ENCODE measurements at regions not wholly inside any gene's neighbourhood (a gene's known extent, or its start where the extent isn't known, plus 50 kb on each side); places are given as distances from the start of the nearest gene placed in this dataset.

DNA sequence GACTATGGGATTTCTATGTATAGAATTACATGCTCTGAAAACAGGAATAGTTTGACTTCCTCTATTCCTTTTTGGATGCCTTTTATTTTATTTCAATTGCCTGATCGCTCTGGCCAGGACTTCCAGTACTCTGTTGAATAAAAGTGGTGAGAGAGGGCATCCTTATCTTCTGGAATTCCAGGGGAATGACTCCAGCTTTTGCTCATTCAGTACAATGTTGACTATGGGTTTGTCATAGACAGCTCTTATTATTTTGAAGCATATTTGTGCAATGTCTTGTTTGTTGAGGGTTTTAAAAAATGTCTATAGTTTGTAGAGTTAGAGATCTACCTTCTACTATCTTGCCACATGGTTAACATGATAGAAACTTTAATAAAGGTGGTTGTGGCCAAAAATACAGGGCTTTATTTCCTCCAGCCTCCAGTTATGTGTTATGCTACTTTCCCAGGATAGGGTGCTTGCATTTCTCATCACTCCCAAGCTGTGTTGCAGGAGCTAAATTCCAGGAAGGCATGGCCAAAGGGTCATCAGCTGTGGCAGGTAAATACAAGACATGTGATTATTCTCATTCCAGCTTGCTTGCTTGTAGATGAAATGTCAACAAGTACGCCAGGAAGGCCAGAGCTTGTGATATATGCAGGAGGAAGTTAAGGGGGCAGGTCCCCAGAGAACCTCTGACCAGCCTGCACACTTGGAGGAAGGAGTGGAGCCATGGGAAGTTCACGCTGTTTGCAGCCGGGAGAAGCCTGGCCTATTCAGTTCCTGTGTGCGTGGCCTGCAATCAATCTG, 142.4 kb upstream of the CPXCR1 start (continued):
- TF ChIP-seq, protein P1, sequence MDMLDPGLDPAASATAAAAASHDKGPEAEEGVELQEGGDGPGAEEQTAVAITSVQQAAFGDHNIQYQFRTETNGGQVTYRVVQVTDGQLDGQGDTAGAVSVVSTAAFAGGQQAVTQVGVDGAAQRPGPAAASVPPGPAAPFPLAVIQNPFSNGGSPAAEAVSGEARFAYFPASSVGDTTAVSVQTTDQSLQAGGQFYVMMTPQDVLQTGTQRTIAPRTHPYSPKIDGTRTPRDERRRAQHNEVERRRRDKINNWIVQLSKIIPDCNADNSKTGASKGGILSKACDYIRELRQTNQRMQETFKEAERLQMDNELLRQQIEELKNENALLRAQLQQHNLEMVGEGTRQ (IDR thresholded peaks at IDR 0.05; ENCODE audit: low read length) = no peak
